AG10803 (cell line): ENCODE measurements at regions not wholly inside any gene's neighbourhood (a gene's known extent, or its start where the extent isn't known, plus 50 kb on each side); places are given as distances from the start of the nearest gene placed in this dataset.
"Not testable (repeated sequence)": the region's sequence is repeated elsewhere in the genome, so short reads cannot be mapped to it uniquely, and the experiment has no call there.

ENCODE experiments used
- DNase-seq: peaks from one replicate; pipeline ENCODE4 v3.0.0; 2010; ENCODE audit warnings: low read depth
- H3K4me3 ChIP-seq: 2 replicates; pipeline ENCODE4 v1.5.1; 2011; ENCODE audit warnings: mild to moderate bottlenecking, low read length, control low read depth
- TF ChIP-seq, protein P1 (sequence below): conservative IDR thresholded peaks from 2 replicates; pipeline ENCODE4 v1.5.1; 2011; ENCODE audit warnings: mild to moderate bottlenecking, low read length, control low read depth, inconsistent platforms

- no peak for DNase-seq
- TF ChIP-seq, protein P1, sequence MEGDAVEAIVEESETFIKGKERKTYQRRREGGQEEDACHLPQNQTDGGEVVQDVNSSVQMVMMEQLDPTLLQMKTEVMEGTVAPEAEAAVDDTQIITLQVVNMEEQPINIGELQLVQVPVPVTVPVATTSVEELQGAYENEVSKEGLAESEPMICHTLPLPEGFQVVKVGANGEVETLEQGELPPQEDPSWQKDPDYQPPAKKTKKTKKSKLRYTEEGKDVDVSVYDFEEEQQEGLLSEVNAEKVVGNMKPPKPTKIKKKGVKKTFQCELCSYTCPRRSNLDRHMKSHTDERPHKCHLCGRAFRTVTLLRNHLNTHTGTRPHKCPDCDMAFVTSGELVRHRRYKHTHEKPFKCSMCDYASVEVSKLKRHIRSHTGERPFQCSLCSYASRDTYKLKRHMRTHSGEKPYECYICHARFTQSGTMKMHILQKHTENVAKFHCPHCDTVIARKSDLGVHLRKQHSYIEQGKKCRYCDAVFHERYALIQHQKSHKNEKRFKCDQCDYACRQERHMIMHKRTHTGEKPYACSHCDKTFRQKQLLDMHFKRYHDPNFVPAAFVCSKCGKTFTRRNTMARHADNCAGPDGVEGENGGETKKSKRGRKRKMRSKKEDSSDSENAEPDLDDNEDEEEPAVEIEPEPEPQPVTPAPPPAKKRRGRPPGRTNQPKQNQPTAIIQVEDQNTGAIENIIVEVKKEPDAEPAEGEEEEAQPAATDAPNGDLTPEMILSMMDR: no peak
- H3K4me3 ChIP-seq: no peak overlapping the region
These were observed 128.7 kb downstream of the AKR1D1 start for GRCh38 chr7:138204982-138205298.

GRCh38 chr7:138205614-138206150 lies 129.4 kb downstream of the AKR1D1 start:
- TF ChIP-seq, protein P1: no peak
- no peak overlapping the region for H3K4me3 ChIP-seq
- no peak for DNase-seq

GRCh38 chr7:138207555-138207971 lies 131.3 kb downstream of the AKR1D1 start:
- TF ChIP-seq, protein P1: no peak
- no peak for DNase-seq
- H3K4me3 ChIP-seq: no peak overlapping the region

GRCh38 chr7:138208142-138208570 lies 131.9 kb downstream of the AKR1D1 start:
- TF ChIP-seq, protein P1: no peak
- DNase-seq: no peak

DNA sequence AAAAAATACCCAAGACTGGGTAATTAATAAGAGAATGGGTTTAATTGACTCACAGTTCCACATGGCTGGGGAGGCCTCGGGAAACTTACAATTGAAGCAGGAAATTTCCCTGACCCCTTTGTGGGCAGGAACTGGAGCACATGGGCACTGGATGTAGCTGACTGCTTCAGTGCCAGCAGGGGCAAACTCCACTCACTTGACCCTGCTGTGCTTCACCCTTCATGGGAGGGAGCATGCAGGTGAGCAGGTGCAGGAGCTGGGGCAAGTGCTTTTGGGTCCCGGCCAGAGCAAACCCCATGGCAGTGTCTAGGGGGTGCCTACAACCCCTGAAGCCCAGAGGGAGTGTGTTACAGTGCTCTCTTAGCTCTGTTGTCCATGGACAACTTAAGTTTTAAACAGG lies 132.6 kb downstream of the AKR1D1 start:
- no peak overlapping the region for H3K4me3 ChIP-seq
- no peak for DNase-seq
- TF ChIP-seq, protein P1: no peak

More at GRCh38 chr7:138208142-138208570, 131.9 kb downstream of the AKR1D1 start:
- no peak overlapping the region for H3K4me3 ChIP-seq

DNA sequence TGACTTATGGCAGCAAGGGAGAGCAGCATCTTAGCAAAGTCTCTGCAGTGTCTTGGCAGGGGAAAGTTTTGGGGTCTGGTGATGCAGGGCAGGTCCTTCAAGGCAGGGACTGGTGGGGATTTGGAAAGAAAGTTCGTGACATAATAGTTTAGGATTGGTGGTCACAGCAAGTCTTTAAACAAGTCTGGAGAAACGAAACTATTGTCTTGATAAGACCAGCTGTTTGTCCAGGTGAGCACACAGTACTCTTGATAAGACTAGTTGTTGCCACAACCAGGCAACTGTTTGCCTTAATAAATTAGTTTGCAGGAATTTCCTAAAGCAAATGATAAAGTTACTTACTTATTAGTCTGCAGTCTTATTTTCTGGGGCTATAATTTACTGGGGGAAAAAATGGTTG lies 136.1 kb downstream of the AKR1D1 start:
- DNase-seq: no peak
- no peak overlapping the region for H3K4me3 ChIP-seq
- TF ChIP-seq, protein P1: no peak

DNA sequence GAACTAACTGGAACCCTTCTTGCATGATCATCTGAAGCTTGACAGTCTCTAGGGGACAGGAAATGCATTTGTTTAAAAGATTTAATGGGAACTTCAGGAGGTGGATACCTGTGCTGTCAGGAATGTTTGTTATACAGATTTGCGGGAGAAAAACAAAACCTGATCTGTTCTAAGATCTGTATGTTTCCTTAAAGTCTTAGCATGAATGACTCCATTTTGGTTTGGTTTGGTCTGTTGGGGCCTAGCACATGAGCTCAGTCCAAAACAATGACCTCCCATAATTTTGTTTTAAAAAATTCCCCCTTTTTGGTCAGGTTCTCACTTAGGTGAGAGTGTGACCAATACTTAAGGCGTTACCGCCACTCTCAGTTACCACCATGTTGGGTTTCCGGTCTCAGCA lies 138.7 kb downstream of the AKR1D1 start:
- H3K4me3 ChIP-seq: no peak overlapping the region
- TF ChIP-seq, protein P1: no peak
- DNase-seq: no peak

GRCh38 chr7:138220321-138220720 lies 144.1 kb downstream of the AKR1D1 start:
- H3K4me3 ChIP-seq, DNase-seq: not testable (repeated sequence)

- not testable (repeated sequence) for DNase-seq, H3K4me3 ChIP-seq
These were observed 145.1 kb downstream of the AKR1D1 start for GRCh38 chr7:138221388-138221787.
